BJ (cell line): ENCODE measurements at regions not wholly inside any gene's neighbourhood (a gene's known extent, or its start where the extent isn't known, plus 50 kb on each side); places are given as distances from the start of the nearest gene placed in this dataset.

Experiments
- CTCF ChIA-PET: fragments of 350-600 bp; formaldehyde crosslinking; extraction: SDS; loops from one replicate; lab custom pipeline; 2021; ENCODE audit warnings: antibody characterized with exemption, inconsistent platforms; lab: Yijun Ruan, JAX
- POLR2A ChIA-PET: fragments of 300-600 bp; sonication (Branson Sonifier 250); formaldehyde crosslinking; extraction: SDS; loops from one replicate; lab custom pipeline; 2021; ENCODE audit warnings: antibody characterized with exemption; lab: Charles Lee
- DNase-seq: peaks from one replicate; pipeline ENCODE4 v3.0.0-alpha.2; 2011; ENCODE audit warnings: low read depth
- H3K27me3 ChIP-seq: 2 replicates; pipeline ENCODE4 v1.6.0; 2011; ENCODE audit warnings: low read length; ENCODE audit not compliant: control insufficient read depth, insufficient read depth
- H3K36me3 ChIP-seq: 2 replicates; pipeline ENCODE4 v1.5.1; 2011; ENCODE audit warnings: low read length; ENCODE audit not compliant: control insufficient read depth, insufficient read depth
- H3K4me3 ChIP-seq: 2 replicates; pipeline ENCODE4 v1.5.1; 2011; ENCODE audit warnings: low read depth, mild to moderate bottlenecking, control low read depth, low read length
- TF ChIP-seq, protein P1 (sequence below): IDR thresholded peaks from 2 replicates; pipeline ENCODE4 v1.5.1; 2011; ENCODE audit warnings: low read depth, mild to moderate bottlenecking, control low read depth, inconsistent platforms, low read length, moderate library complexity; ENCODE audit not compliant: insufficient read depth

- H3K36me3 ChIP-seq = no peaks in the 10 kb centered on the region
- no peak for DNase-seq
- TF ChIP-seq, protein P1, sequence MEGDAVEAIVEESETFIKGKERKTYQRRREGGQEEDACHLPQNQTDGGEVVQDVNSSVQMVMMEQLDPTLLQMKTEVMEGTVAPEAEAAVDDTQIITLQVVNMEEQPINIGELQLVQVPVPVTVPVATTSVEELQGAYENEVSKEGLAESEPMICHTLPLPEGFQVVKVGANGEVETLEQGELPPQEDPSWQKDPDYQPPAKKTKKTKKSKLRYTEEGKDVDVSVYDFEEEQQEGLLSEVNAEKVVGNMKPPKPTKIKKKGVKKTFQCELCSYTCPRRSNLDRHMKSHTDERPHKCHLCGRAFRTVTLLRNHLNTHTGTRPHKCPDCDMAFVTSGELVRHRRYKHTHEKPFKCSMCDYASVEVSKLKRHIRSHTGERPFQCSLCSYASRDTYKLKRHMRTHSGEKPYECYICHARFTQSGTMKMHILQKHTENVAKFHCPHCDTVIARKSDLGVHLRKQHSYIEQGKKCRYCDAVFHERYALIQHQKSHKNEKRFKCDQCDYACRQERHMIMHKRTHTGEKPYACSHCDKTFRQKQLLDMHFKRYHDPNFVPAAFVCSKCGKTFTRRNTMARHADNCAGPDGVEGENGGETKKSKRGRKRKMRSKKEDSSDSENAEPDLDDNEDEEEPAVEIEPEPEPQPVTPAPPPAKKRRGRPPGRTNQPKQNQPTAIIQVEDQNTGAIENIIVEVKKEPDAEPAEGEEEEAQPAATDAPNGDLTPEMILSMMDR = no peak
- H3K4me3 ChIP-seq = no peak overlapping the region
- H3K27me3 ChIP-seq = no peaks in the 10 kb centered on the region
- CTCF ChIA-PET = no interaction called here
- POLR2A ChIA-PET = no interaction called here
Observed at GRCh38 chr4:32735856-32736590, 2015.9 kb downstream of the PCDH7 start.

DNA sequence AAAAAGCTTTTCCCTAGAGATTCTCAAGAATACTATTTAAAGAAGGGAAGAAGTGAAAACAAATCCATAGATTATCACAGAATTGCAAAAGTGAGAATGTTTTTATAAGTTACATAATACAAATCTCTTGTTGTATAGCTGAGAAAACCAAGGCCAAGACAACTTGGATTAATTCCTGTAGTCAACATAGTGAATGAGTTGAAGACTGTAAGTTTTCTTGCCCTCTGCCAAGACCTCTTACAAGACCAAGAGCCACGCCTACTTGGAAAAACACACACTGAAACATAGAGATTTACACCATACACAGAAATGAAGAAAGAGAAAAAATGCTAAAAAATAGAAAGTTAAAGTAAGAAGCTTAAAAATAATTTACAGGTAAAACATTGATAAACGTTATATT lies 2024.0 kb downstream of the PCDH7 start:
- no peak for DNase-seq
- Histone ChIP-seq H3K4me3 (no peak overlapping the region), H3K27me3 (no peaks in the 10 kb centered on the region), H3K36me3 (no peaks in the 10 kb centered on the region)
- TF ChIP-seq, protein P1 = no peak
- POLR2A ChIA-PET = no interaction called here
- CTCF ChIA-PET = no interaction called here

DNA sequence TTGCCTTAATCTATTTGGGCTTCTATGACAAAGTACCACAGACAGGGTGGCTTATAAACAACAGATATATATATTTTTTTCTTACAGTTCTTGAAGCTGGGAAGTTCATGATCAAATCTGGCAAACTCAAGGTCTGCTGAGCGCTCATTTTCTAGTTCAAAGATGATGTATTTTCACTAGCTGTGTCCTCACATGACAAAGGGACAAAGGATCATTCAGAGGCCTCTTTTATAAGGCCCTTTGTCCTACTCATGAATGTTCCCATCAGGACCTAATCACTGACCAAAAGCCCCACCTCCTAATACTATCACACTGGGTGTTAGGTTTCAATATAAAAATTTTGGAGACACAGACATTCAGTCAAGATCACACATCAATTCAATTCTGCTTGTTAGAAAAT lies 2025.2 kb downstream of the PCDH7 start:
- TF ChIP-seq, protein P1 = no peak
- Histone ChIP-seq H3K27me3 (no peaks in the 10 kb centered on the region), H3K4me3 (no peak overlapping the region), H3K36me3 (no peaks in the 10 kb centered on the region)
- DNase-seq = no peak
- ChIA-PET POLR2A (no interaction called here), CTCF (no interaction called here)

- TF ChIP-seq, protein P1 = no peak
- no peaks in the 10 kb centered on the region for H3K36me3 ChIP-seq
- no peak overlapping the region for H3K4me3 ChIP-seq
- H3K27me3 ChIP-seq = no peaks in the 10 kb centered on the region
- POLR2A ChIA-PET = no interaction called here
- no peak for DNase-seq
- CTCF ChIA-PET = no interaction called here
Observed at GRCh38 chr4:32748061-32748460, 2027.9 kb downstream of the PCDH7 start.

DNA sequence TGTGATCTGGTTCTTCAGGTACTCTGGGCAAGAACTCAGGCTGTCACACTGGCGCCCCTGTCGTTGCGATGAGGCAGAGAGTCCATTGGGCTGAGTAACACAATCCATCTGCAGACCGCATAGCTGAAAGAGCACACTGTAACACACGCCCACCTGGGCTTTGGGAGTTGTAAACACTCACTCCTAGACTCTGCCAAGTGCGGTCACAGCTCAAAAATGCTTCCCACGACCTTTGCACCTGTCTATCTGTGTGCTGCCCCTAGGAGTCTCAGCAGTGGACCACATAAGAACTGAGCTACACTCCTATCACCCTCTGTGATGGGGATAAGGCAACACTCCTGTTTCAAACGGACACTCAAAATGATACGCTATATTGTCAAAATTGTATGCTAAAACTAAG lies 2028.3 kb downstream of the PCDH7 start:
- DNase-seq = no peak
- Histone ChIP-seq H3K4me3 (no peak overlapping the region), H3K27me3 (no peaks in the 10 kb centered on the region), H3K36me3 (no peaks in the 10 kb centered on the region)
- ChIA-PET POLR2A (no interaction called here), CTCF (no interaction called here)
- TF ChIP-seq, protein P1 = no peak
